Loucy (cell line): ENCODE measurements at regions not wholly inside any gene's neighbourhood (a gene's known extent, or its start where the extent isn't known, plus 50 kb on each side); places are given as distances from the start of the nearest gene placed in this dataset.

ENCODE experiments used
- H2AFZ ChIP-seq: fragments of 200-600 bp; sonication (generic); 2 replicates; pipeline ENCODE4 v1.6.0; 2016; ENCODE audit warnings: antibody characterized with exemption, mild to moderate bottlenecking, low read length, moderate library complexity
- H3F3A ChIP-seq: fragments of 200-600 bp; 2 replicates; pipeline ENCODE4 v1.6.0; 2016; ENCODE audit warnings: antibody characterized with exemption, low read depth, mild to moderate bottlenecking
- H3K27me3 ChIP-seq: fragments of 200-600 bp; sonication (generic); 2 replicates; pipeline ENCODE4 v1.6.1; 2014; ENCODE audit warnings: low read length, mild to moderate bottlenecking; ENCODE audit not compliant: insufficient read depth, poor library complexity, severe bottlenecking
- H3K36me3 ChIP-seq: fragments of 200-600 bp; sonication (generic); 2 replicates; pipeline ENCODE4 v1.6.1; 2016; ENCODE audit warnings: low read length; ENCODE audit not compliant: insufficient read depth
- H3K4me1 ChIP-seq: fragments of 200-600 bp; sonication (generic); 2 replicates; pipeline ENCODE4 v1.5.1; 2014; ENCODE audit warnings: low read length, mild to moderate bottlenecking; ENCODE audit not compliant: insufficient read depth, poor library complexity, severe bottlenecking
- H3K4me2 ChIP-seq: fragments of 200-600 bp; sonication (generic); 2 replicates; pipeline ENCODE4 v1.6.0; 2014; ENCODE audit warnings: antibody characterized with exemption, low read length, low read depth, mild to moderate bottlenecking; ENCODE audit not compliant: poor library complexity, severe bottlenecking
- H3K4me3 ChIP-seq: fragments of 200-600 bp; sonication (generic); 2 replicates; pipeline ENCODE4 v1.5.1; 2014; ENCODE audit warnings: low read length, mild to moderate bottlenecking, mixed read lengths; ENCODE audit not compliant: poor library complexity, severe bottlenecking
- H3K79me2 ChIP-seq: fragments of 200-600 bp; sonication (generic); 2 replicates; pipeline ENCODE4 v1.6.1; 2014; ENCODE audit warnings: low read length; ENCODE audit not compliant: insufficient read depth
- H3K9ac ChIP-seq: fragments of 200-600 bp; sonication (generic); 2 replicates; pipeline ENCODE4 v1.6.0; 2014; ENCODE audit warnings: mild to moderate bottlenecking, low read depth, low read length, moderate library complexity; ENCODE audit not compliant: poor library complexity, severe bottlenecking
- H3K9me2 ChIP-seq: fragments of 200-600 bp; sonication (generic); replicated peaks from 2 replicates; pipeline ENCODE4 v1.6.1; 2016; ENCODE audit warnings: low read depth, low read length, mixed read lengths
- H3K9me3 ChIP-seq: fragments of 200-600 bp; sonication (generic); 2 replicates; pipeline ENCODE4 v1.6.1; 2014; ENCODE audit warnings: mild to moderate bottlenecking, antibody characterized with exemption, low read length, low read depth; ENCODE audit not compliant: insufficient read depth
- H4K20me1 ChIP-seq: fragments of 200-600 bp; sonication (generic); 2 replicates; pipeline ENCODE4 v1.6.0; 2014; ENCODE audit warnings: antibody characterized with exemption, low read length, mild to moderate bottlenecking; ENCODE audit not compliant: insufficient read depth, poor library complexity, severe bottlenecking
- CTCF ChIP-seq: fragments of 200-600 bp; sonication (generic); conservative IDR thresholded peaks from 2 replicates; pipeline ENCODE4 v1.5.1; 2014; ENCODE audit warnings: mild to moderate bottlenecking, antibody characterized with exemption, low read length
- EZH2phosphoT487 ChIP-seq: fragments of 200-600 bp; IDR thresholded peaks from 2 replicates; pipeline ENCODE4 v1.6.1; 2018; ENCODE audit warnings: antibody characterized with exemption, mild to moderate bottlenecking, moderate library complexity, borderline replicate concordance

GRCh38 chr2:100196786-100197494 lies 54.5 kb upstream of the AFF3 start:
- Histone ChIP-seq H2AFZ (no peak overlapping the region), H3K27me3 (no peaks in the 10 kb centered on the region), H3K79me2 (no peaks in the 10 kb centered on the region), H3K9ac (no peak overlapping the region), H3K4me3 (no peak overlapping the region), H4K20me1 (no peaks in the 10 kb centered on the region), H3K9me3 (no peaks in the 10 kb centered on the region), H3K9me2 (no peaks in the 10 kb centered on the region), H3K36me3 (no peaks in the 10 kb centered on the region), H3K4me2 (no peak overlapping the region), H3F3A (no peaks in the 10 kb centered on the region), H3K4me1 (peaks cover 7% of the 10 kb centered on the region)
- no peak for TF ChIP-seq EZH2phosphoT487
- TF ChIP-seq CTCF = no peak

- Histone ChIP-seq H3K27me3 (no peaks in the 10 kb centered on the region), H3K4me2 (no peak overlapping the region), H3K4me3 (no peak overlapping the region), H3K9me3 (no peaks in the 10 kb centered on the region), H4K20me1 (no peaks in the 10 kb centered on the region), H3K9ac (no peak overlapping the region), H3K4me1 (no peaks in the 10 kb centered on the region), H3K36me3 (no peaks in the 10 kb centered on the region), H3K9me2 (no peaks in the 10 kb centered on the region), H2AFZ (no peak overlapping the region), H3K79me2 (no peaks in the 10 kb centered on the region), H3F3A (no peaks in the 10 kb centered on the region)
- TF ChIP-seq EZH2phosphoT487 = no peak
- TF ChIP-seq CTCF = no peak
Measured at GRCh38 chr2:100195942-100196341, 53.6 kb upstream of the AFF3 start.

- Histone ChIP-seq H3K9me2 (no peaks in the 10 kb centered on the region), H3K4me1 (no peaks in the 10 kb centered on the region), H3K36me3 (no peaks in the 10 kb centered on the region), H3K27me3 (no peaks in the 10 kb centered on the region), H3F3A (no peaks in the 10 kb centered on the region), H3K4me2 (no peak overlapping the region), H3K79me2 (no peaks in the 10 kb centered on the region), H4K20me1 (no peaks in the 10 kb centered on the region), H2AFZ (no peak overlapping the region), H3K9me3 (no peaks in the 10 kb centered on the region), H3K9ac (no peak overlapping the region), H3K4me3 (no peak overlapping the region)
- no peak for TF ChIP-seq CTCF
Measured at GRCh38 chr2:100194951-100195350, 52.6 kb upstream of the AFF3 start.
